IPS-18a (cell line): ENCODE measurements at regions not wholly inside any gene's neighbourhood (a gene's known extent, or its start where the extent isn't known, plus 50 kb on each side); places are given as distances from the start of the nearest gene placed in this dataset.

ENCODE experiments used
- H3K27ac ChIP-seq: one replicate; pipeline ENCODE4 v1.5.1; 2013; ENCODE audit warnings: low read length
- H3K27me3 ChIP-seq: one replicate; pipeline ENCODE4 v1.6.1; 2013; ENCODE audit warnings: mild to moderate bottlenecking, low read length; ENCODE audit not compliant: control insufficient read depth, insufficient read depth
- H3K36me3 ChIP-seq: one replicate; pipeline ENCODE4 v1.6.1; 2013; ENCODE audit warnings: low read depth, low read length; ENCODE audit not compliant: control insufficient read depth
- H3K4me1 ChIP-seq: one replicate; pipeline ENCODE4 v1.6.1; 2013; ENCODE audit warnings: low read depth, low read length; ENCODE audit not compliant: control insufficient read depth
- H3K4me3 ChIP-seq: one replicate; pipeline ENCODE4 v1.5.1; 2013; ENCODE audit warnings: low read length
- H3K9ac ChIP-seq: one replicate; pipeline ENCODE4 v1.6.1; 2013; ENCODE audit warnings: mild to moderate bottlenecking, low read length, moderate library complexity
- H3K9me3 ChIP-seq: one replicate; pipeline ENCODE4 v1.6.1; 2013; ENCODE audit warnings: low read depth, low read length; ENCODE audit not compliant: control insufficient read depth

DNA sequence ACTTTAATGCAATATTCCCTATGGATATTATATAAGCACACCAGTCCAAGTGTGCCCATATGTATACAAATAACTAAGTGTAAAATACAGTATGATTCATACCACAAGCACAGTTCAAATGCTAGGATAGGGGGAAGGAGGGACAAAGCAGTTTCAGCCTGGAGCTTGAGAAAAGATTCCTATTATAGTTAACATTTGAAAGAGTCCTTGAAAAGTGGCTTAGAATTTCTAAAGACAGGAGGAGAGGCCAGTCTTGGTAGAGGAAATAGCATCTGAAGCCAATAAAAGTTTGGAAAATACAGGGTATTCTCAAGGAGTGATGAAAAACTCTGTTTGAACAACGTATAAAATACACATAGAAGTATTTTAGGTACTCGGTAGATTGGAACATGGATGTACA lies 173.4 kb upstream of the CWC22 start:
- Histone ChIP-seq H3K4me3 (no peak overlapping the region), H3K27me3 (no peaks in the 10 kb centered on the region), H3K36me3 (no peaks in the 10 kb centered on the region), H3K27ac (no peak overlapping the region), H3K9me3 (no peaks in the 10 kb centered on the region), H3K9ac (no peak overlapping the region), H3K4me1 (peaks cover 13% of the 10 kb centered on the region)

DNA sequence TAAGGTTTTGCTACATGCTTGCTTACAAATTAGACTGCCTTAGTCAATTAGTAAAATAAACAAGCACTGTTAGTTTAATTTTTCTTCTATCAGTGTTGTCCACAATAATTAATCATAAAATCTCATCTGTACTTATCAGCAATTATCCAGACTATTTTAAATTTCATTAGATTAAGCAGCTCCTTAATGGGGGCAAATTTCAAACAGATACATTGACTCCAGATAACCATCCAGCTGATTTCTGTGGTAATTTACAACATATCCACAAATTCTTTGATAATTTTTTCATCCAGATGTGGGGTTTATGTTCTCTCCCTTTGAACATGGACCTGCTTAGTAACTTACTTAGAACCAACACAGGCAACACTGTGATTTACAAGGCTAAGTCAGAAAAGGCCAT lies 170.4 kb upstream of the CWC22 start:
- Histone ChIP-seq H3K4me3 (no peak overlapping the region), H3K27me3 (no peaks in the 10 kb centered on the region), H3K27ac (no peak overlapping the region), H3K9ac (no peak overlapping the region), H3K4me1 (peaks cover 13% of the 10 kb centered on the region), H3K9me3 (no peaks in the 10 kb centered on the region), H3K36me3 (no peaks in the 10 kb centered on the region)

DNA sequence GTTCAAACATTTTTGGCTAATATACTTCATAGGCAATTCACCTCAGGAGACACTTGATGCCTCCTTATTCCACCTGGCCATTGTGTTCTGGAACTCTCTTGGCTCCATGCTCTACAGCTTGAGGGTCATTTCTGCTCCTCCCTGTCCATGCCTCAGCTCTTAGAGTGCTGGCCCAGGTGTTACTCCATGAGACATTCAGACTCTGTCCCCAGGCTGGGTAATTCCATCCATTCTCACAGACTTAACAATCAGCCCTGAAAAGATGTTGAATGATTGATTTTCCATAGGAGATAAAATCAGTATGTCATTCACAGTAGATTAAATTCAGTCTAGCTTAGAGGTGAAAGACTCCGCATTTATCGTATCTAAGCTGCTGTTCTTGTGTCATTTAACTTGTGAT lies 168.6 kb upstream of the CWC22 start:
- Histone ChIP-seq H3K9ac (no peak overlapping the region), H3K9me3 (no peaks in the 10 kb centered on the region), H3K36me3 (no peaks in the 10 kb centered on the region), H3K27ac (no peak overlapping the region), H3K4me3 (no peak overlapping the region), H3K27me3 (no peaks in the 10 kb centered on the region), H3K4me1 (peaks cover 8% of the 10 kb centered on the region)

DNA sequence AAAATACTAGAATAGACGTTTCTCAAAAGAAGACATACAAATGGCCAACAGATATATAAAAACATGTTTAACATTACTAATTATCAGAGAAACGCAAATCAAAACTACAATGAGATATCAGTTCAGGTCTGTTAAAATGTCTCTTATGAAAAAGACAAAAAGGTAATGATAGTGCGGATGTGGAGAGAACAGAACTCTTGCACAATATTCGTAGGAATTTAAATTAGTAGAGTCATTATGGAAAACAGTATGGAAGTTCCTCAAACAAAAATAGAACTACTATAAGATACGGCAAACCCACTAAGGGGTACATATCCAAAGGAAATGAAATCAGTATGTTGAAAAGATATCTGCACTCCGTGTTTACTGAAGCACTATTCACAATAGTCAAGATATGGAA lies 167.5 kb upstream of the CWC22 start:
- no peaks in the 10 kb centered on the region for H3K27me3 ChIP-seq
- peaks cover 9% of the 10 kb centered on the region for H3K9me3 ChIP-seq
- no peak overlapping the region for H3K27ac ChIP-seq
- H3K36me3 ChIP-seq = no peaks in the 10 kb centered on the region
- peaks cover 3% of the 10 kb centered on the region for H3K4me1 ChIP-seq
- H3K9ac ChIP-seq = no peak overlapping the region
- H3K4me3 ChIP-seq = no peak overlapping the region

DNA sequence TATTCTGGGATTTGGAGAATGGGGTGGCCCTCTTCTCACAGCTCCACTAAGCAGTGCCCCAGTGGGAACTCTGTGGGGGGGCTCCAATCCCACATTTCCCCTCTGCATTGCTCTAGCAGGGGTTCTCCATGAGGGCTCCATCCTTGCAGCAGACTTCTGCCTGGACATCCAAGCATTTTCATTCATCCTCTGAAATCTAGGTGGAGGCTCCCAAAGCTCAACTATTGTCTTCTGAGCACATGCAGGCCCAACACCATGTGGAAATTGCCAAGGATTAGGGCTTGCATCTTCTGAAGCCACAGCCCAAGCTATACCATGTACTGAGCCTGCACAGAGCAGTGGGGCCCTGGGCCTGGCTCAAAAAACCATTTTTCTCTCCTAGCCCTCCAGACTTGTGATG lies 162.4 kb upstream of the CWC22 start:
- H3K27ac ChIP-seq = no peak overlapping the region
- H3K27me3 ChIP-seq = no peaks in the 10 kb centered on the region
- no peaks in the 10 kb centered on the region for H3K4me1 ChIP-seq
- no peak overlapping the region for H3K9ac ChIP-seq
- H3K9me3 ChIP-seq = peaks cover 23% of the 10 kb centered on the region
- no peaks in the 10 kb centered on the region for H3K36me3 ChIP-seq
- no peak overlapping the region for H3K4me3 ChIP-seq

DNA sequence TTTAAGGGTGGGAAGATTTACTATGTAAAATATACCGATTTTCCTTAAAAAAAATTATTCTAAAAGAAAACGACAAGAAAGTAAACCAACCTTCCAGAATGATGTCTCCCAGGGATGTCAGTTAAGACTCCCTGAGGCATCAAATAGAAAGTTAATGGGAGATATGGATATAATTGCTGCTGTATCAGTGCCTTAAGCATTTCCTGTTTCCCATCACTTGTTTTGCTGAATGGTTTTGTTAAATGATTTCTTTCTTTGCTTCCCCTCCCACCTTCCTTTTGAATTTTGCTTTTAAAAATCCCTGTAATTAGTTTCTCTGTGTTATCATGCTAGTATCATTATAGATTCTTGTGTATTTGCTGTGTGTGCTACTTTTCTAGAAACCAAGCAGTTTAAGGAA lies 154.3 kb upstream of the CWC22 start:
- no peak overlapping the region for H3K4me3 ChIP-seq
- no peaks in the 10 kb centered on the region for H3K36me3 ChIP-seq
- H3K4me1 ChIP-seq = no peaks in the 10 kb centered on the region
- H3K9ac ChIP-seq = no peak overlapping the region
- no peak overlapping the region for H3K27ac ChIP-seq
- H3K9me3 ChIP-seq = no peaks in the 10 kb centered on the region
- H3K27me3 ChIP-seq = no peaks in the 10 kb centered on the region

DNA sequence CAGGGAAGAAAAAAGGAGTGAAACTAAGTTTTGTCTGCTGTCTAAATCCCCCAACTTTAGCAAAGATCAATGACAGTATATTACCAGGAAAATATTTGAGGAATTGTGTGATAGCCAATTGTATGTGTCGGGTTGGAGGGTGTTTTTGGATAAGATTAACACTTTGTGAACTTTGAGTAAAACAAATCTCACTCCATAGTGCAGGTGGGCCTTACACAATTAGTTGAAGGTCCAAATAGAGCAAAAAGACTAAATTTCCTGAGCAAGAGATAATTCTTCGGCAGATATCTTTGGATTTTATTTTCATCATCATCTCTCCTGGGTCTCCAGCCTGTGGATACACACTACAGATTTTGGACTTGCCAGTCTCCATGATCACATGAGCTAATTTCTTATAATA lies 152.8 kb upstream of the CWC22 start:
- Histone ChIP-seq H3K27ac (no peak overlapping the region), H3K4me3 (no peak overlapping the region), H3K36me3 (no peaks in the 10 kb centered on the region)

DNA sequence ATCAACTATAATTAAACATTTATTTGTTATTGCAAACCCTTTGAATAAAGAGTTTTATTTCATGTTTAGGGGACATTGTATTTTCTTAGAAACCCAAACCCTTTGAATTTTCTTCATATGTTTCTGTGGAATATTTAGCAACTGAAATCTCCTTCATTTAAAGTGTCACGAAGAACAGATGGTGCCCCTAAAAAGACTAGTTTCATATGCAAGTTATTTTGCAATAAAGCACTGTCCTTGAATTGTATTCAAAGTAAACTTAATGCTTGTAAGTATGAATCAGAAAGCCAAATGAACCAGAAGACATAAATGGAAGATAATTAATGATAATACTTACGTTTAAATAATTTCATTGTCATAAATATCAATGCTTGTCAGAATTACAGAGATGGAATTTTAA lies 151.9 kb upstream of the CWC22 start:
- Histone ChIP-seq H3K27me3 (no peaks in the 10 kb centered on the region), H3K36me3 (no peaks in the 10 kb centered on the region), H3K9me3 (no peaks in the 10 kb centered on the region), H3K9ac (no peak overlapping the region), H3K4me1 (no peaks in the 10 kb centered on the region), H3K27ac (no peak overlapping the region), H3K4me3 (no peak overlapping the region)

More for the DNA sequence above, 152.8 kb upstream of the CWC22 start:
- no peak overlapping the region for H3K9ac ChIP-seq
- no peaks in the 10 kb centered on the region for H3K4me1 ChIP-seq
- H3K27me3 ChIP-seq = no peaks in the 10 kb centered on the region
- no peaks in the 10 kb centered on the region for H3K9me3 ChIP-seq

DNA sequence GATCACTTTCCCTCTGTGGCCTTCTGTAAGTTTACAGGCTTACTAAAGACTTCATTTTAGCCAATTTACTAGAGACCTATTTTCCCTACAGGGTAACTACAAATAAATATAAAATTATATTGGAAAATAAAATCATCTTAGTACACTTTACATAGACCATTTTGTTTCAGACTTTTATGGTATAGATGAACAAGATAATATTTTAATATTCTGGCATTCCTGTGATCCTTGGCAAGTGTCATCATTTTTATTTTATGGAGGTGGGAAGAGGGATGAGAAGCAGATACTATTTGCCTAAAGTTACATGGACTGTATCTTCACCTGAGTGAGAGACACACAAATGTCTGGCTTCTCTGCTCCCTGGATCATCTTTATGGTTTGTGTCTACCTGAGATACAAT lies 149.6 kb upstream of the CWC22 start:
- H3K4me3 ChIP-seq = no peak overlapping the region
- no peak overlapping the region for H3K27ac ChIP-seq
- no peaks in the 10 kb centered on the region for H3K4me1 ChIP-seq
- H3K9me3 ChIP-seq = no peaks in the 10 kb centered on the region
- no peaks in the 10 kb centered on the region for H3K36me3 ChIP-seq
- no peaks in the 10 kb centered on the region for H3K27me3 ChIP-seq
- H3K9ac ChIP-seq = no peak overlapping the region

DNA sequence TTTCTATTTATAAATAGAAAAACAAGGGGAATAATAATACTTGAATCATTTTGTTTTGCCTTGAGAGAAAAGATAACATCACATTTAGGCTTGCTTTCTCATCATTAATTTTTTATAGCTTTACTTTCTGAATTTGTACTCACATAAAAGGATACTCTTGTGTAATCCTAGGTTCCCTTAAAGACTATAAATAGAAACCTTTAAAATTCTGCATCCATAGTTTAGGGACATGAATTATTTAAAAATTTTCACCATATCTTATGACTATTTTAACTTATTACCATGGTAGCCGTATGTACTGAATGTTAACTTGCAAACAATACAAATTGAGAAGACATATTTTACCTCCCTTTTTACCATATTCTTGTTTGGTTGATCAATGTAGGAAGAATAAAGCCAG lies 143.5 kb upstream of the CWC22 start:
- H3K27me3 ChIP-seq = no peaks in the 10 kb centered on the region
- H3K9ac ChIP-seq = no peak overlapping the region
- peaks cover 19% of the 10 kb centered on the region for H3K4me1 ChIP-seq
- no peaks in the 10 kb centered on the region for H3K9me3 ChIP-seq
- no peak overlapping the region for H3K27ac ChIP-seq
- H3K4me3 ChIP-seq = no peak overlapping the region
- no peaks in the 10 kb centered on the region for H3K36me3 ChIP-seq

DNA sequence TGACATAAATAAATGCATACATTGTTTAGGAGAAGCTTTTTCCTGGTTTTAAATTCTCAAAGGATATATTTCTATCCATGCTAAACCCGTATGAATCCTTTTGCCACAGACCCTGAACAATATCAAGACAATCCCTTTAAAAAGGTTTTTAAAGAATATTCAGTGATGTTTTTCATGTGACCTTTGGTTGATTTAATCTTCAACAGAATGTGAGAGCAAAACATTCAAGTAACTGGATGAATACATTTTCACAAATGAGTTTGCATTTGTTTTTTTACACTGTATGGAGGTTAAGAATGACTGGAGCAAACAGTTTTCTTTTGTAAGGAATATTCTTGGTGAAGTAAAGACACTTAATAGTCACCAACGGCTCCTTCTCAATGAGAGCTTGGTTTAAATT lies 139.4 kb upstream of the CWC22 start:
- peak overlapping the region; percentile 62 for H3K27ac ChIP-seq
- H3K4me3 ChIP-seq = peak overlapping the region; percentile 42
- no peaks in the 10 kb centered on the region for H3K9me3 ChIP-seq
- no peaks in the 10 kb centered on the region for H3K36me3 ChIP-seq
- H3K4me1 ChIP-seq = peaks cover 37% of the 10 kb centered on the region
- H3K9ac ChIP-seq = no peak overlapping the region
- no peaks in the 10 kb centered on the region for H3K27me3 ChIP-seq

DNA sequence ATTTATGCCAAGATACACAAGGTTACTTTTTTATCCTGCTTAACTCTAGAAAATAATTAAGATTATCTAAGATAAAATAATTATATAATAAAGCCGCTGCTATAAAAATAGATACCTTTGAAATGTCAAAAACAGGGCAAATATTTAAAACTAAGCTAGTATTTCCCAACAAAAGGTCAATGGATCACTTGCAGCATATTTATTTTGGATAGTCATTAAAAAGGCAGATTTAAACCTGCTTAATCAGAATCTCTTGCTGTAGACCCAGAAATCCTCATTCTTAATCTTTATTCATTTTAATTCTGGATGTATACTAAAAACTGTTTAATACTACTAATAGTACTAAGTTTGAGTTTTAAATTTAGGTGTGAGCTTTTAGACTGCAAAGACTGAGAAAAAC lies 139.0 kb upstream of the CWC22 start:
- Histone ChIP-seq H3K36me3 (no peaks in the 10 kb centered on the region), H3K9me3 (no peaks in the 10 kb centered on the region), H3K27me3 (no peaks in the 10 kb centered on the region), H3K9ac (no peak overlapping the region), H3K4me1 (peaks cover 37% of the 10 kb centered on the region), H3K27ac (peak overlapping the region; percentile 62), H3K4me3 (no peak overlapping the region)
